Choroid plexus epithelial cell (primary cell): ENCODE measurements at regions not wholly inside any gene's neighbourhood (a gene's known extent, or its start where the extent isn't known, plus 50 kb on each side); places are given as distances from the start of the nearest gene placed in this dataset.

Experiments used
- DNase-seq: peaks from one replicate; pipeline ENCODE4 v3.0.0-alpha.2; 2010; ENCODE audit warnings: low read depth
- H3K4me3 ChIP-seq: 2 replicates; pipeline ENCODE4 v1.5.1; 2011; ENCODE audit warnings: low read depth, mild to moderate bottlenecking, control low read depth, low read length, moderate library complexity
- CTCF ChIP-seq: conservative IDR thresholded peaks from 2 replicates; pipeline ENCODE4 v1.5.1; 2011; ENCODE audit warnings: low read depth, mild to moderate bottlenecking, control low read depth, inconsistent platforms, low read length, moderate library complexity

GRCh38 chr2:122363885-122364284 is 608.4 kb downstream of the TSN start:
- H3K4me3 ChIP-seq = no peak overlapping the region
- no peak for TF ChIP-seq CTCF
- no peak for DNase-seq

- H3K4me3 ChIP-seq = no peak overlapping the region
- no peak for TF ChIP-seq CTCF
- DNase-seq = no peak
Measured at GRCh38 chr2:122366427-122366826, 611.0 kb downstream of the TSN start.

- TF ChIP-seq CTCF = no peak
- H3K4me3 ChIP-seq = no peak overlapping the region
- DNase-seq = no peak
Measured at GRCh38 chr2:122366969-122367645, 611.7 kb downstream of the TSN start.

- no peak for DNase-seq
- TF ChIP-seq CTCF = no peak
- H3K4me3 ChIP-seq = no peak overlapping the region
Measured at GRCh38 chr2:122367646-122368010, 612.2 kb downstream of the TSN start.

- no peak overlapping the region for H3K4me3 ChIP-seq
- no peak for TF ChIP-seq CTCF
- DNase-seq = no peak
Measured at GRCh38 chr2:122368576-122369243, 613.3 kb downstream of the TSN start.

DNA sequence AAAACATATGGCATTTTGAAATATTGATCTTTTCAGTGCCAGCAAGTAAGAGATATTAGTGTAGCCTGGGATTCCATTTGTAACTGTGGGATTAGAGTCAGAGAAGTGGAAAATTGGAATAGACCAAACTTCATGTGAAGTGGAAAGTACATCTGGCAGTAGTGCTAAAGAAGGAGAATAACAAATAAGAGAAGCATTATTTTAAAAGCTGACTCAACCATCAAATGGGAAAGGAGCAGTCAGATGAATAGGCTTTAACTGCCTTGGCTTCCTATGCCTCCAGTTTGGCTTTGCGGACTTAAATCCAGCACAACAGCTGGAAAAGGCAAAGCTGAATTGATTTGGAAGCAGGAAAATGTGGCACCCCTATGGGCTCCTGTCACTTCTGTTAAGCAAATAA is 623.1 kb downstream of the TSN start:
- no peak overlapping the region for H3K4me3 ChIP-seq
- no peak for TF ChIP-seq CTCF
- no peak for DNase-seq

DNA sequence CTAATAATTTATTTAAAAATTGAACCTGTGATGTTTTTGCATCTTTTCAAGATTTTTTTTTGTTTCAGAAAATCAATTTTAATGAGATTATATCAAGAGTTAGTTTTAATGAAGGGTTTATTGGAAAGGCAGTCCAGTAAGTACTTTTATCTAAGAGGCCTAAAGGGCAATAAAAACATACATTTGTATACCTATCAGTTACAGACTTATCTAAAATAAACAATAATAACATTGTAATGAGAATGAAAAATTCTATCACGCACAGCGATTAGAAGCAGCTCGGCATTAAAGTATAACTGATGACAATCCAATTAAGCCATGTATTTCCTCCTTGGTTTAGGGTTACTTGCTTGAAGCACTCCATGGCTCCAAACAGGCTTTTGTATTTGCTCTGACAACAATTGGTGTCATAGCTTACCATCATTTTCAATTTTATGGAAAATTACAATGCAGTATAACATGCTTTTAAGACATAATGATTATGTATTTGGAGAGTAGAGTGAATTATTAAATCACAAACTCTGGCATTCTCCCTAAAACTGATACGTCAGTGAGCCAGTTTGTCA is 629.4 kb downstream of the TSN start:
- DNase-seq = no peak
- no peak for TF ChIP-seq CTCF
- no peak overlapping the region for H3K4me3 ChIP-seq
